OCI-LY7 (cell line): ENCODE measurements at regions not wholly inside any gene's neighbourhood (a gene's known extent, or its start where the extent isn't known, plus 50 kb on each side); places are given as distances from the start of the nearest gene placed in this dataset.

Source experiments
- CTCF ChIP-seq: fragments of 200-600 bp; sonication (generic); conservative IDR thresholded peaks from 2 replicates; pipeline ENCODE4 v1.5.1; 2014; ENCODE audit warnings: mild to moderate bottlenecking, antibody characterized with exemption, low read length, moderate library complexity, mixed read lengths
- EZH2phosphoT487 ChIP-seq: fragments of 200-600 bp; sonication (generic); IDR thresholded peaks from 2 replicates; pipeline ENCODE4 v1.6.1; 2018; ENCODE audit warnings: low read depth, borderline replicate concordance, mild to moderate bottlenecking, mixed run types, antibody characterized with exemption, low read length, moderate library complexity, mixed read lengths

GRCh38 chr17:77496831-77497577, 356.2 kb downstream of the SEC14L1 start:
- TF ChIP-seq EZH2phosphoT487 (no peak), CTCF (no peak)
